CD8-positive, alpha-beta memory T cell (primary cell): ENCODE measurements at regions not wholly inside any gene's neighbourhood (a gene's known extent, or its start where the extent isn't known, plus 50 kb on each side); places are given as distances from the start of the nearest gene placed in this dataset.
"Not testable (repeated sequence)": the region's sequence is repeated elsewhere in the genome, so short reads cannot be mapped to it uniquely, and the experiment has no call there.

Source experiments
- CTCF ChIA-PET: fragments of 350-600 bp; sonication (Branson Sonifier 250); formaldehyde crosslinking; loops from one replicate; lab custom pipeline; 2021; ENCODE audit warnings: antibody characterized with exemption; lab: Charles Lee
- POLR2A ChIA-PET: fragments of 350-600 bp; sonication (Branson Sonifier 250); formaldehyde crosslinking; loops from one replicate; lab custom pipeline; 2021; ENCODE audit warnings: antibody characterized with exemption; lab: Charles Lee
- DNase-seq, 5 donors: peaks; one replicate each; pipeline versions ENCODE4 v3.0.0 to v3.0.0-alpha.2; 2020 to 2022; ENCODE audit warnings: mixed read lengths in 1 of 5
- H3K27ac ChIP-seq: one replicate; pipeline ENCODE4 v1.7.0; 2013; ENCODE audit warnings: low read depth, mild to moderate bottlenecking, low read length, moderate library complexity
- H3K27me3 ChIP-seq: 2 replicates; pipeline ENCODE4 v1.7.0; 2013; ENCODE audit warnings: low read length, mild to moderate bottlenecking; ENCODE audit not compliant: insufficient read depth, poor library complexity, severe bottlenecking
- H3K36me3 ChIP-seq: 2 replicates; pipeline ENCODE4 v1.7.0; 2013; ENCODE audit warnings: mild to moderate bottlenecking, low read length, moderate library complexity; ENCODE audit not compliant: insufficient read depth
- H3K4me1 ChIP-seq: 2 replicates; pipeline ENCODE4 v1.7.0; 2013; ENCODE audit warnings: mild to moderate bottlenecking, low read length, moderate library complexity; ENCODE audit not compliant: insufficient read depth
- H3K4me3 ChIP-seq: 2 replicates; pipeline ENCODE4 v1.7.0; 2013; ENCODE audit warnings: mild to moderate bottlenecking, low read length
- H3K9me3 ChIP-seq: 2 replicates; pipeline ENCODE4 v1.7.0; 2013; ENCODE audit warnings: mild to moderate bottlenecking, low read length
- H3K27ac Mint-ChIP-seq, 8 donors: one replicate each; pipeline ENCODE4 v1.8.0; 2020 to 2021; ENCODE audit warnings: mixed read lengths in 8 of 8, mild to moderate bottlenecking in 6 of 8, inconsistent platforms in 3 of 8, moderate library complexity in 3 of 8
- H3K27me3 Mint-ChIP-seq, 2 donors: one replicate each; pipeline ENCODE4 v1.8.0; 2020 to 2021; ENCODE audit warnings: mixed read lengths in 2 of 2, mild to moderate bottlenecking in 1 of 2, moderate library complexity in 1 of 2
- H3K36me3 Mint-ChIP-seq, 3 donors: one replicate each; pipeline ENCODE4 v1.8.0; 2020 to 2021; ENCODE audit warnings: mixed read lengths in 3 of 3, inconsistent platforms in 1 of 3, mild to moderate bottlenecking in 1 of 3
- H3K4me1 Mint-ChIP-seq, 3 donors: one replicate each; pipeline ENCODE4 v1.8.0; 2020 to 2021; ENCODE audit warnings: mixed read lengths in 3 of 3, inconsistent platforms in 1 of 3, mild to moderate bottlenecking in 1 of 3
- H3K4me3 Mint-ChIP-seq, 7 donors: one replicate each; pipeline ENCODE4 v1.8.0; 2020 to 2021; ENCODE audit warnings: mixed read lengths in 7 of 7, mild to moderate bottlenecking in 6 of 7, moderate library complexity in 4 of 7, inconsistent platforms in 2 of 7
- H3K9me3 Mint-ChIP-seq, 5 donors: one replicate each; pipeline ENCODE4 v1.8.0; 2020 to 2022; ENCODE audit warnings: mixed read lengths in 5 of 5, mild to moderate bottlenecking in 3 of 5, moderate library complexity in 2 of 5, inconsistent platforms in 1 of 5

DNA sequence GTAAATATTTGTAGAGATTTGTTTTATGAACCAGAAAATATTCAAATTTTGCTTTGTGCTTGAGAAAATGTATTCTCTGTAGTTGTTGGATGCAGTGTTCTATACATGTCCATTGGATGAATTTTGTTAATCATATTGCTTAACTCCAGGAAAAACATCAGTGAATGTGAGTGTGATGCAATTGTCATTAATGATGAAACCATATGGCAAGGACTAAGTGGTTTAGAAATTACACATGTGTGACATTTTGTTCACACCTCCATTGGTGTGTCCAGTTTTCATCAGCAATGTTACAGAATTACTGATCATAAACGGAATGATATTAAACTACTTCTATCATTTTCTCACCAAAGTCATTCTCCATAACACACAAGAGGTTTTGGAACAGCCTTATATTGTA, 151.8 kb upstream of the ST6GALNAC5 start:
- Mint-ChIP-seq H3K36me3 (no peaks in the 10 kb centered on the region), H3K9me3 (no peaks in the 10 kb centered on the region), H3K4me1 (no peaks in the 10 kb centered on the region), H3K27me3 (no peaks in the 10 kb centered on the region), H3K4me3 (no peak overlapping the region), H3K27ac (no peak overlapping the region)
- no peak overlapping the region for H3K27ac ChIP-seq
- no peaks in the 10 kb centered on the region for H3K4me1 ChIP-seq
- H3K4me3 ChIP-seq = no peak overlapping the region
- ChIA-PET POLR2A (no interaction called here), CTCF (no interaction called here)
- no peak for DNase-seq
- H3K27me3 ChIP-seq = no peaks in the 10 kb centered on the region
- H3K36me3 ChIP-seq = no peaks in the 10 kb centered on the region
- H3K9me3 ChIP-seq = no peaks in the 10 kb centered on the region

- no peaks in the 10 kb centered on the region for H3K9me3 Mint-ChIP-seq
Measured at GRCh38 chr1:76723949-76724348, 143.3 kb upstream of the ST6GALNAC5 start.

DNA sequence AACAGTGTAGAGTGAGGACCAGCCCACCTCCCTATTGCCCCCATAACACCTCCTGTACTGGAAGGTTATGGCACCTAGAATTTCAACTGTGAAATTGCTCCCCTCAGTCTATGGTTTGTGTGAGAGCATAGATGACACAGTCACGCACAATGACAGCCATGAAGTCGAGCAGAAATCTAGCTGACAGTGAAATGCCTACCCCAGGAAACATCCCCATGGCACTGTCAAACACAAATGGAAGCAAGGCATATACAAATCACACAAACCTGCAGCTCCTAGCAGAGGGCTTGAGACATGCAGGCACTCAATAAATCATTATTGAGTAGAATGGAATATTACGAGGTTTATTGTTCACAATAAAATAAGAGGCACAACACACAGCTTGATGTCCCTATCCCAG, 142.5 kb upstream of the ST6GALNAC5 start:
- no peaks in the 10 kb centered on the region for H3K4me1 Mint-ChIP-seq
- H3K36me3 Mint-ChIP-seq = no peaks in the 10 kb centered on the region
- ChIA-PET CTCF (no interaction called here), POLR2A (no interaction called here)
- no peak overlapping the region for H3K27ac ChIP-seq
- H3K4me1 ChIP-seq = no peaks in the 10 kb centered on the region
- H3K27me3 Mint-ChIP-seq = no peaks in the 10 kb centered on the region
- H3K9me3 Mint-ChIP-seq = no peaks in the 10 kb centered on the region
- no peaks in the 10 kb centered on the region for H3K27me3 ChIP-seq
- H3K9me3 ChIP-seq = no peaks in the 10 kb centered on the region
- no peak overlapping the region for H3K4me3 Mint-ChIP-seq
- no peaks in the 10 kb centered on the region for H3K36me3 ChIP-seq
- no peak overlapping the region for H3K4me3 ChIP-seq
- DNase-seq = no peak
- no peak overlapping the region for H3K27ac Mint-ChIP-seq

More at GRCh38 chr1:76723949-76724348, 143.3 kb upstream of the ST6GALNAC5 start:
- H3K27me3 Mint-ChIP-seq = no peaks in the 10 kb centered on the region
- Histone ChIP-seq H3K4me1 (no peaks in the 10 kb centered on the region), H3K36me3 (no peaks in the 10 kb centered on the region), H3K9me3 (no peaks in the 10 kb centered on the region), H3K27me3 (no peaks in the 10 kb centered on the region), H3K4me3 (no peak overlapping the region), H3K27ac (no peak overlapping the region)
- H3K4me1 Mint-ChIP-seq = no peaks in the 10 kb centered on the region
- CTCF ChIA-PET = no interaction called here
- POLR2A ChIA-PET = no interaction called here
- no peaks in the 10 kb centered on the region for H3K36me3 Mint-ChIP-seq
- H3K27ac Mint-ChIP-seq = no peak overlapping the region
- no peak overlapping the region for H3K4me3 Mint-ChIP-seq
- no peak for DNase-seq

GRCh38 chr1:76725864-76726619, 141.2 kb upstream of the ST6GALNAC5 start:
- H3K4me1 ChIP-seq = no peaks in the 10 kb centered on the region
- no peaks in the 10 kb centered on the region for H3K36me3 ChIP-seq
- Mint-ChIP-seq H3K4me1 (no peaks in the 10 kb centered on the region), H3K36me3 (no peaks in the 10 kb centered on the region), H3K4me3 (no peak overlapping the region), H3K27me3 (no peaks in the 10 kb centered on the region), H3K27ac (no peak overlapping the region), H3K9me3 (no peaks in the 10 kb centered on the region)
- ChIA-PET CTCF (no interaction called here), POLR2A (no interaction called here)
- H3K4me3 ChIP-seq = no peak overlapping the region
- H3K27me3 ChIP-seq = no peaks in the 10 kb centered on the region
- H3K27ac ChIP-seq = no peak overlapping the region
- no peak for DNase-seq
- no peaks in the 10 kb centered on the region for H3K9me3 ChIP-seq

DNA sequence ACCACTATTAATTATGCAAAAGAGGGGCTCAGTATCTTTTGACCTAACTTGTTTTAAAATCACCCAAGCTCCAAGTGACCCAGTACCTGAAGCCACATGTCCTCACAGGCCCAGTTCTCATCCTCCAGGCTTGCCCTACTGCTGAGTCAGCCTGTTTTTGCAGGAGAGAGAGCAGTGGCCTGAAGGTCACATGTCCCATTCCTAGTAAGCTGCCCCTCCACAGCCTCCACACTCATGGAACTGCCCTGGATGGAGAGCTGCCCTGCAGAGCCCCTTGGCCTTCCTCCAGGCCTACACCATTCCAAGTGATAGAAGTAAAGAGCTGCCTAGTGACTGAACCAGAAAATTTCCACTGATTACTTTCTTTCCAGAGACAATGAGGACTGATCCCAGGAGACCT, 139.8 kb upstream of the ST6GALNAC5 start:
- Mint-ChIP-seq H3K36me3 (no peaks in the 10 kb centered on the region), H3K27me3 (peaks cover 0 to 1% of the 10 kb centered on the region in 2 donors), H3K9me3 (no peaks in the 10 kb centered on the region), H3K4me1 (no peaks in the 10 kb centered on the region), H3K4me3 (no peak overlapping the region), H3K27ac (no peak overlapping the region)
- no peaks in the 10 kb centered on the region for H3K9me3 ChIP-seq
- DNase-seq = no peak
- POLR2A ChIA-PET = no interaction called here
- no peaks in the 10 kb centered on the region for H3K36me3 ChIP-seq
- H3K4me1 ChIP-seq = no peaks in the 10 kb centered on the region
- H3K27me3 ChIP-seq = no peaks in the 10 kb centered on the region
- no peak overlapping the region for H3K27ac ChIP-seq
- no peak overlapping the region for H3K4me3 ChIP-seq
- CTCF ChIA-PET = no interaction called here

DNA sequence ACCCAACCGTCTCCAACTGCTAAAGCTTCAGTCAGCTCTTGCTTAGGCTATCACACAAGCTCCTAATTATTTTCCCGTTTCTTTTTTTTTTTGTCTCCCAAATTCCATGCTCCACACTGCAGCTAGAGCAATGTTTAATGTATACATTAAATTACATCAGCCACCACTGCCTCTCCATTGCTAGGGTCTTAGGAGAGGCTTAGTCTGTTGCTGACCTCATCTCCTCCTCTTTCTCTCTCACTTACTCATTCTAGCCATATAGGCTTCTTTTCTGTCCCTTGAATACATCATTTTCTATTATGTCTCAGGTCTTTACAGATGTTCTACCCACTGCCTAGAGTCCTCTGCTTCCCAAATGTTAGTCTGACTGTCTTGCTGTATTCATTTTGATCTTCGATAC, 138.1 kb upstream of the ST6GALNAC5 start:
- Mint-ChIP-seq H3K4me3 (no peak overlapping the region), H3K27me3 (peaks cover 0 to 1% of the 10 kb centered on the region in 2 donors), H3K36me3 (no peaks in the 10 kb centered on the region), H3K9me3 (no peaks in the 10 kb centered on the region), H3K4me1 (no peaks in the 10 kb centered on the region), H3K27ac (no peak overlapping the region)
- no peak overlapping the region for H3K27ac ChIP-seq
- no peaks in the 10 kb centered on the region for H3K4me1 ChIP-seq
- H3K27me3 ChIP-seq = no peaks in the 10 kb centered on the region
- no peaks in the 10 kb centered on the region for H3K36me3 ChIP-seq
- ChIA-PET CTCF (no interaction called here), POLR2A (no interaction called here)
- no peak for DNase-seq
- no peaks in the 10 kb centered on the region for H3K9me3 ChIP-seq
- no peak overlapping the region for H3K4me3 ChIP-seq

GRCh38 chr1:76730027-76730426, 137.3 kb upstream of the ST6GALNAC5 start:
- Mint-ChIP-seq H3K4me3 (no peak overlapping the region), H3K36me3 (no peaks in the 10 kb centered on the region)
- CTCF ChIA-PET = no interaction called here

DNA sequence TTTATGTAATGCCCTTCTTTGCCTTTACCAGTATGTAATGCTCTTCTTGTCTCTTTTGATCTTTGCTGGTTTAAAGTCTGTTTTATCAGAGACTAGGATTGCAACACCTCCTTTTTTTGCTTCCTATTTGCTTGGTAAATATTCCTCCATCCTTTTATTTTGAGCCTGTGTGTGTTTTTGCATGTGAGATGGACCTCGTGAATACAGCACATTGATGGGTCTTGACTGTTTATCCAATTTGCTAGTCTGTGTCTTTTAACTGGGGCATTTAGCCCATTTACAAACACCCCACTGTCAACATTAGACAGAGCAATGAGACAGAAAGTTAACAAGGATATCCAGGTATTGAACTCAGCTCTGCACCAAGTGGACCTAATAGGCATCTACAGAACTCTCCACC, 128.9 kb upstream of the ST6GALNAC5 start:
- CTCF ChIA-PET, POLR2A ChIA-PET, DNase-seq: not testable (repeated sequence)

More at GRCh38 chr1:76730027-76730426, 137.3 kb upstream of the ST6GALNAC5 start:
- Histone ChIP-seq H3K36me3 (no peaks in the 10 kb centered on the region), H3K27ac (no peak overlapping the region), H3K27me3 (no peaks in the 10 kb centered on the region), H3K9me3 (no peaks in the 10 kb centered on the region), H3K4me1 (no peaks in the 10 kb centered on the region), H3K4me3 (no peak overlapping the region)
- Mint-ChIP-seq H3K27ac (no peak overlapping the region), H3K4me1 (no peaks in the 10 kb centered on the region), H3K9me3 (peaks cover 0 to 3% (median 0%) of the 10 kb centered on the region in 5 donors), H3K27me3 (peaks cover 0 to 1% of the 10 kb centered on the region in 2 donors)
- DNase-seq = no peak
- POLR2A ChIA-PET = no interaction called here

More for the DNA sequence above, 128.9 kb upstream of the ST6GALNAC5 start:
- not testable (repeated sequence) for H3K4me3 ChIP-seq, H3K36me3 ChIP-seq, H3K27ac ChIP-seq, H3K4me1 Mint-ChIP-seq, H3K4me3 Mint-ChIP-seq, H3K36me3 Mint-ChIP-seq, H3K27ac Mint-ChIP-seq, H3K27me3 Mint-ChIP-seq, H3K4me1 ChIP-seq, H3K27me3 ChIP-seq, H3K9me3 ChIP-seq
- peaks cover 0 to 15% (median 9%) of the 10 kb centered on the region in 5 donors for H3K9me3 Mint-ChIP-seq
